ENCODE measurements at regions not wholly inside any gene's neighbourhood (a gene's known extent, or its start where the extent isn't known, plus 50 kb on each side); places are given as distances from the start of the nearest gene placed in this dataset.

DNA sequence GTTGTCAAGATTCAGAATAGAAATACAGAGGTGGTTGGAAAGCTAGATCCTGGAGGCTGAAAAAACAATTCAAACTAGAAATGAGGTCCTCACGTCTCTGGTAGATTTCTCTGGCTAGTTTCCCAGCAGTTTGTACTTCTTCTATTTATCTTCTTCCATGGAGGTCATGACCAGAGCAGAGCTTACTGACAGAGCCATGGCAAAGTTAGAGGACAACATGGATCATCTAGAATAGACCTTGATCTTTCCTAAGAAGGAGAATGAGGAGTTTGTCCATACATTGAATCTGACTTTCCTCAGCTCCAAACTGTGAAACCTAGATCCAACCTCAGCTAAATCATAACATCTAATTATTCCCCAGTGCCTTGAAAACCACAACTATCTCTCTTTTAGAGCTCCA is 900.8 kb upstream of the GOT2 start:
- TF ChIP-seq, protein P1, sequence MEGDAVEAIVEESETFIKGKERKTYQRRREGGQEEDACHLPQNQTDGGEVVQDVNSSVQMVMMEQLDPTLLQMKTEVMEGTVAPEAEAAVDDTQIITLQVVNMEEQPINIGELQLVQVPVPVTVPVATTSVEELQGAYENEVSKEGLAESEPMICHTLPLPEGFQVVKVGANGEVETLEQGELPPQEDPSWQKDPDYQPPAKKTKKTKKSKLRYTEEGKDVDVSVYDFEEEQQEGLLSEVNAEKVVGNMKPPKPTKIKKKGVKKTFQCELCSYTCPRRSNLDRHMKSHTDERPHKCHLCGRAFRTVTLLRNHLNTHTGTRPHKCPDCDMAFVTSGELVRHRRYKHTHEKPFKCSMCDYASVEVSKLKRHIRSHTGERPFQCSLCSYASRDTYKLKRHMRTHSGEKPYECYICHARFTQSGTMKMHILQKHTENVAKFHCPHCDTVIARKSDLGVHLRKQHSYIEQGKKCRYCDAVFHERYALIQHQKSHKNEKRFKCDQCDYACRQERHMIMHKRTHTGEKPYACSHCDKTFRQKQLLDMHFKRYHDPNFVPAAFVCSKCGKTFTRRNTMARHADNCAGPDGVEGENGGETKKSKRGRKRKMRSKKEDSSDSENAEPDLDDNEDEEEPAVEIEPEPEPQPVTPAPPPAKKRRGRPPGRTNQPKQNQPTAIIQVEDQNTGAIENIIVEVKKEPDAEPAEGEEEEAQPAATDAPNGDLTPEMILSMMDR (conservative IDR thresholded peaks at IDR 0.05; ENCODE audit: low read depth in 2 of 2) = no peak
- TF ChIP-seq POLR2AphosphoS5 (IDR thresholded peaks at IDR 0.05; ENCODE audit: low read depth) = no peak
- TF ChIP-seq ZNF114 (CRISPR knock-in tag; IDR thresholded peaks at IDR 0.05) = no peak
- no peak for TF ChIP-seq NANOG (IDR thresholded peaks at IDR 0.05; ENCODE audit: borderline replicate concordance)
- no peak for TF ChIP-seq EZH2phosphoT487 (IDR thresholded peaks at IDR 0.05; ENCODE audit: unreplicated experiment)
- no peak for TF ChIP-seq EZH2 (IDR thresholded peaks at IDR 0.05; ENCODE audit: low read depth, unreplicated experiment)
- no peak for TF ChIP-seq JUNB (IDR thresholded peaks at IDR 0.05; ENCODE audit: unreplicated experiment)
